Gastrocnemius medialis (tissue), 4 donors: ENCODE measurements at regions not wholly inside any gene's neighbourhood (a gene's known extent, or its start where the extent isn't known, plus 50 kb on each side); places are given as distances from the start of the nearest gene placed in this dataset.

Experiments used
- ATAC-seq, 2 donors: fragments of 150-250 bp; one replicate each; pipeline ENCODE4 v1.9.1; 2016
- DNase-seq, 2 donors: peaks; one replicate each; pipeline ENCODE4 v3.0.0-alpha.2; 2019
- H3K27ac ChIP-seq, 4 donors: fragments of 200-600 bp; sonication (generic); 1 replicate in 1 of 4; 2 replicates in 3 of 4; pipeline ENCODE4 v1.5.1; 2016 to 2018; ENCODE audit warnings: mild to moderate bottlenecking in 2 of 4, moderate library complexity in 1 of 4
- H3K27me3 ChIP-seq, 3 donors: fragments of 200-600 bp; sonication (generic) in 2 of 3; 1 replicate in 1 of 3; 2 replicates in 2 of 3; pipeline versions ENCODE4 v1.5.1 to v1.6.0; 2016 to 2019; ENCODE audit warnings: mild to moderate bottlenecking in 1 of 3, moderate library complexity in 1 of 3
- H3K36me3 ChIP-seq, 2 donors: fragments of 200-600 bp; sonication (generic) in 1 of 2; one replicate each; pipeline ENCODE4 v1.5.1; 2017 to 2018
- H3K4me1 ChIP-seq, 2 donors: fragments of 200-600 bp; sonication (generic) in 1 of 2; one replicate each; pipeline ENCODE4 v1.5.1; 2016 to 2017; ENCODE audit warnings: mild to moderate bottlenecking in 2 of 2
- H3K4me3 ChIP-seq, 4 donors: fragments of 200-600 bp; sonication (generic) in 3 of 4; 1 replicate in 1 of 4; 2 replicates in 3 of 4; pipeline ENCODE4 v1.5.1; 2016 to 2019; ENCODE audit warnings: mild to moderate bottlenecking in 2 of 4
- H3K9me3 ChIP-seq, 3 donors: fragments of 200-600 bp; sonication (generic) in 2 of 3; 1 replicate in 1 of 3; 2 replicates in 2 of 3; pipeline ENCODE4 v1.5.1; 2016 to 2019
- CTCF ChIP-seq, 5 experiments: fragments of 450-650 bp in 3 of 5; fragments of 200-600 bp in 2 of 5; sonication (generic) in 2 of 5; IDR thresholded peaks in 4 of 5; conservative IDR thresholded peaks in 1 of 5; 1 replicate in 4 of 5; 2 replicates in 1 of 5; pipeline ENCODE4 v1.5.1; 2016 to 2019; ENCODE audit warnings: antibody characterized with exemption in 5 of 5, mild to moderate bottlenecking in 3 of 5, moderate library complexity in 3 of 5
- POLR2A ChIP-seq, 2 donors: fragments of 450-650 bp; IDR thresholded peaks; one replicate each; pipeline ENCODE4 v1.6.1; 2017; ENCODE audit warnings: antibody characterized with exemption in 2 of 2, mild to moderate bottlenecking in 2 of 2, moderate library complexity in 2 of 2
- in situ Hi-C, 4 donors: fragments of 200-750 bp; cut with MboI; loops; one replicate each; pipeline versions ENCODE4 v1.15.0 to v1.8.0; 2017; ENCODE audit warnings: low sequenced_read_pairs in 4 of 4
- intact Hi-C: fragments of 100-400 bp; cut with DNase I; formaldehyde crosslinking; loops from one replicate; pipeline ENCODE4 v1.15.1; 2023; ENCODE audit warnings: low total_unique reads

DNA sequence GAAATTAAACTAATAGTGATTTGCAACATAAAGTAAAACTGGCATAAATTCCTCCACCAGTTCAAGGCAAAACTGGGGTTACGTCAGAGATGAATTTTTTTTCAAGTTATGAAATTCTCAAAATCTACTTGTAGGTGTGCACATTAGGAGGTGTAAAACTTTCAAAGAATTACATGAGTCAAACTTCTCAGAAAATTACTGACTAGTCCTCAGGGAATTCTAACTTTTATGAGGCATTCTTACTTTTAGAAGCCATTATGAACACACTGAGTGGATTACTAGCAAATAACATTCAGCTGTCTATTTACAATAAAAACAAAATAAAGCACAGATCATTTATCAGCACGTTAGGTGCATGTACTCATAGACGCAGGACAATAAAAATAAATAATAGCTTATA lies 348.7 kb downstream of the CDH11 start:
- Histone ChIP-seq H3K4me1 (no peaks in the 10 kb centered on the region), H3K36me3 (no peaks in the 10 kb centered on the region), H3K27me3 (no peaks in the 10 kb centered on the region), H3K9me3 (no peaks in the 10 kb centered on the region), H3K4me3 (no peak overlapping the region), H3K27ac (no peak overlapping the region)
- in situ Hi-C loops: no loop called here
- no peak for TF ChIP-seq CTCF (IDR thresholded peaks at IDR 0.05 in 4 of 5, conservative IDR thresholded peaks at IDR 0.05 in 1 of 5)
- TF ChIP-seq POLR2A (IDR thresholded peaks at IDR 0.05): no peak
- DNase-seq (no peak), ATAC-seq (no peak)
- intact Hi-C loops: no loop called here

GRCh38 chr16:64771273-64771672 lies 350.6 kb downstream of the CDH11 start:
- Histone ChIP-seq H3K27ac (no peak overlapping the region), H3K4me1 (no peaks in the 10 kb centered on the region), H3K9me3 (no peaks in the 10 kb centered on the region), H3K27me3 (no peaks in the 10 kb centered on the region), H3K4me3 (no peak overlapping the region), H3K36me3 (no peaks in the 10 kb centered on the region)
- DNase-seq: no peak
- ATAC-seq: no peak
- intact Hi-C loops: no loop called here
- TF ChIP-seq POLR2A (IDR thresholded peaks at IDR 0.05) (no peak), CTCF (IDR thresholded peaks at IDR 0.05 in 4 of 5, conservative IDR thresholded peaks at IDR 0.05 in 1 of 5) (no peak)
- in situ Hi-C loops: no loop called here

DNA sequence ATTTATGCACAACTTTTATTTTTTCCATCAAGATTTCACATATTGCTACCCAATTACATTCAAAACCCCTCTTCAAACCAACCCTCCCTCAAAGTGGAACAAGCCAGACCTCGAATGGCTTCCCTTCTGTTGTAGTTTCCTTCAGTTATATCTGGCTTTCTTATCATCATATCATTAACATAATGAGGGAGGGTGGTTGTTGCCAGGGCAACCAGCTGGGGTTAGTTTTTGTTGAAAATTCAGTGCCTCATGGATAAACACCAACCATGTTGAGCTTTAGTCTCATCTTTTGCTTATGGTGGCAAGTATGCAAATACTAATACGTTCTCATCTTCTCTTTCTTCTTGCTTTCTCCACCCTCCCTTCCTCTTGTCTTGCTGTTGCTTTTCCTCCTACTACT lies 359.7 kb downstream of the CDH11 start:
- TF ChIP-seq CTCF (IDR thresholded peaks at IDR 0.05 in 4 of 5, conservative IDR thresholded peaks at IDR 0.05 in 1 of 5) (no peak), POLR2A (IDR thresholded peaks at IDR 0.05) (no peak)
- in situ Hi-C loops: no loop called here
- intact Hi-C loops: no loop called here

DNA sequence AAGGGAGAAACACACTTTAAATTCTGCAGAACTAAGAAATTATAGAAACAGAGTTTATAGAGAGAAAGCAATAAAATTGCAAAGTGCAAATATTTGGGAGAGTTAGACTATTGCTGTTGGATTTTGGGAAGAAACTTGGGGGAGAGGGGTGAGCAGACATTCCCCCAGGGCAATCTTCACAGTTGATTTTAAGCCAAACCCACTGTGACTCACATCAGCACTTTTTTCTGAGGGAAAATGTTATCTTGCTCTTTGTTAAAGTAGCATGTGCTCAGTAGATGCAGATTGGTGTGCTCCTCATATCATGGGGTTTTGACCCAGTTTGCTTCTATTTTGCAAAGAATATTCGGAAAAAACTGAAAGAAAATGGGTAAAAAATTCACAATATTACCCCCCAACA lies 367.6 kb downstream of the CDH11 start:
- no peaks in the 10 kb centered on the region for H3K9me3 ChIP-seq
- no peaks in the 10 kb centered on the region for H3K27me3 ChIP-seq
- H3K4me1 ChIP-seq: no peaks in the 10 kb centered on the region
- DNase-seq (no peak), ATAC-seq (no peak)
- intact Hi-C loops (no loop called here), in situ Hi-C loops (no loop called here)
- no peak overlapping the region for H3K27ac ChIP-seq
- H3K36me3 ChIP-seq: no peaks in the 10 kb centered on the region
- TF ChIP-seq POLR2A (IDR thresholded peaks at IDR 0.05) (no peak), CTCF (IDR thresholded peaks at IDR 0.05 in 4 of 5, conservative IDR thresholded peaks at IDR 0.05 in 1 of 5) (no peak)
- no peak overlapping the region for H3K4me3 ChIP-seq

More for the DNA sequence above, 359.7 kb downstream of the CDH11 start:
- Histone ChIP-seq H3K27ac (no peak overlapping the region), H3K9me3 (no peaks in the 10 kb centered on the region), H3K36me3 (no peaks in the 10 kb centered on the region), H3K27me3 (peaks cover 0 to 6% (median 0%) of the 10 kb centered on the region in 3 donors), H3K4me3 (no peak overlapping the region), H3K4me1 (no peaks in the 10 kb centered on the region)
- DNase-seq (no peak), ATAC-seq (no peak)

- Histone ChIP-seq H3K9me3 (no peaks in the 10 kb centered on the region), H3K4me1 (no peaks in the 10 kb centered on the region), H3K4me3 (no peak overlapping the region), H3K27ac (no peak overlapping the region), H3K27me3 (no peaks in the 10 kb centered on the region), H3K36me3 (no peaks in the 10 kb centered on the region)
- ATAC-seq (no peak), DNase-seq (no peak)
- TF ChIP-seq CTCF (IDR thresholded peaks at IDR 0.05 in 4 of 5, conservative IDR thresholded peaks at IDR 0.05 in 1 of 5): no peak
- TF ChIP-seq POLR2A (IDR thresholded peaks at IDR 0.05): no peak
- in situ Hi-C loops (no loop called here), intact Hi-C loops (no loop called here)
Observed at GRCh38 chr16:64751906-64752305, 370.0 kb downstream of the CDH11 start.
